ENCODE measurements at regions not wholly inside any gene's neighbourhood (a gene's known extent, or its start where the extent isn't known, plus 50 kb on each side); places are given as distances from the start of the nearest gene placed in this dataset.
"Not testable (repeated sequence)": the region's sequence is repeated elsewhere in the genome, so short reads cannot be mapped to it uniquely, and the experiment has no call there.

DNA sequence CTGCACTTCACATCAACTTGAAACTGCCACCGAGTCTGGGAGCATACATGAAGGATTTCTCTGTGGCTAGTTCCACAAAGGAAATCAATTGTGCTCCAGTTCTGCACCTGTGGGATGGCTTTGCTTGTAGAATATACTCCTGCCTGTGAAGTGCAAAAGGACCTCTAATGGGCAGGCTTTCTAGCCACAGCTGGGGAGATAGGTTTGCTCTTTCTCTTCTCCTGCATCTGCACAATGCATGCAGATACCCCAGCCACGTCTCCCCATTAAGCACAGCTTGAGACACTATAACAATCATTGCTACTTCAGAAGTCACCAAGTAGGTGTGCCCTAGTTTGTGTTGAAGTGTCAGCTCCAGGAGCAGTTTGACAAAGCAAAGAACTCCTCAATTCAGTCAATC, 364.6 kb downstream of the ZIC3 start:
- Histone ChIP-seq H3K9me3 (no peaks in the 10 kb centered on the region), H3K4me1 (no peaks in the 10 kb centered on the region), H3K27ac (no peak overlapping the region), H3K36me3 (replicated peaks in 1 of 2; ENCODE audit: insufficient read depth in 1 of 2, low read depth in 2 of 2) (no peaks in the 10 kb centered on the region), H3K4me3 (no peak overlapping the region), H3K27me3 (no peaks in the 10 kb centered on the region)
- ATAC-seq (no peak), DNase-seq (no peak)
- WGBS, 2 donors: 0 to 17% methylated on average over 2 of the region's 2 CpGs
- intact Hi-C loops (cut with DNase I): no loop called here
- TF ChIP-seq, protein P1, sequence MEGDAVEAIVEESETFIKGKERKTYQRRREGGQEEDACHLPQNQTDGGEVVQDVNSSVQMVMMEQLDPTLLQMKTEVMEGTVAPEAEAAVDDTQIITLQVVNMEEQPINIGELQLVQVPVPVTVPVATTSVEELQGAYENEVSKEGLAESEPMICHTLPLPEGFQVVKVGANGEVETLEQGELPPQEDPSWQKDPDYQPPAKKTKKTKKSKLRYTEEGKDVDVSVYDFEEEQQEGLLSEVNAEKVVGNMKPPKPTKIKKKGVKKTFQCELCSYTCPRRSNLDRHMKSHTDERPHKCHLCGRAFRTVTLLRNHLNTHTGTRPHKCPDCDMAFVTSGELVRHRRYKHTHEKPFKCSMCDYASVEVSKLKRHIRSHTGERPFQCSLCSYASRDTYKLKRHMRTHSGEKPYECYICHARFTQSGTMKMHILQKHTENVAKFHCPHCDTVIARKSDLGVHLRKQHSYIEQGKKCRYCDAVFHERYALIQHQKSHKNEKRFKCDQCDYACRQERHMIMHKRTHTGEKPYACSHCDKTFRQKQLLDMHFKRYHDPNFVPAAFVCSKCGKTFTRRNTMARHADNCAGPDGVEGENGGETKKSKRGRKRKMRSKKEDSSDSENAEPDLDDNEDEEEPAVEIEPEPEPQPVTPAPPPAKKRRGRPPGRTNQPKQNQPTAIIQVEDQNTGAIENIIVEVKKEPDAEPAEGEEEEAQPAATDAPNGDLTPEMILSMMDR (IDR thresholded peaks at IDR 0.05): no peak
- no peak for TF ChIP-seq POLR2A (IDR thresholded peaks at IDR 0.05)

DNA sequence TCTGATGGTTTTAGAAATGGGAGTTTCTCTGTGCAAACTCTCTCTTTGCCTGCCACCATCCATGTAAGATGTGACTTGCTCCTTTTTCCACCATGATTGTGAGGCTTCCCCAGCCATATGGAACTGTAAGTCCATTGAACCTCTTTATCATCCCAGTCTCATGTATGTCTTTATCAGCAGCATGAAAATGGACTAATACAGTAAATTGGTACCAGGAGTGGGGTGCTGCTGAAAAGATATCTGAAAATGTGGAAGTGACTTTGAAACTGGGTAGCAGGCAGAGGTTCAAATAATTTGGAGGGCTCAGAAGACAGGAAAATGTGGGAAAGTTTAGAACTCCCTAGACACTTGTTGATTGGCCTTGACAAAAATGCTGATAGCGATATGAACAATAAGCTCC, 368.3 kb downstream of the ZIC3 start:
- H3K9me3 ChIP-seq; H3K36me3 ChIP-seq (replicated peaks in 1 of 2; ENCODE audit: insufficient read depth in 1 of 2, low read depth in 2 of 2); H3K27me3 ChIP-seq; H3K4me3 ChIP-seq; DNase-seq; H3K27ac ChIP-seq; H3K4me1 ChIP-seq; ATAC-seq; intact Hi-C loops (cut with DNase I): not testable (repeated sequence)
- WGBS, 2 donors: 60 to 85% methylated on average over 1 of the region's 1 CpG

DNA sequence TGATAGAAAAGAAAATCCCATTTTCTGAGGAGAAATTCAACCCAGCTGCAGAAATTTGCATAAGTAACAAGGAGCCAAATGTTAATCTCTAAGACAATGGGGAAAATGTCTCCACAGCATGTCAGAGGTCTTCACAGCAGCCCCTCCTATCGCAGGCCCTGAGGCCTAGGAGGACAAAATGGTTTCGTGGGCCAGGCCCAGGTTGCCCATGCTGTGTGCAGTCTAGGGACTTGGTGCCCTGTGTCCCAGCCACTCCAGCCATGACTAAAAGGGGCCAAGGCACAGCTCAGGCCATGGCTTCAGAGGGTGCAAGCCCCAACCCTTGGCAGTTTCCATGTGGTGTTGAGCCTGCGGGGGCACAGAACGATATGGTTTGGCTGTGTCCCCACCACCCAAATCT, 369.0 kb downstream of the ZIC3 start:
- DNase-seq; H3K4me1 ChIP-seq; H3K27me3 ChIP-seq; intact Hi-C loops (cut with DNase I); H3K36me3 ChIP-seq (replicated peaks in 1 of 2; ENCODE audit: insufficient read depth in 1 of 2, low read depth in 2 of 2); ATAC-seq; H3K9me3 ChIP-seq; H3K4me3 ChIP-seq; H3K27ac ChIP-seq: not testable (repeated sequence)
- WGBS, 2 donors: 66% methylated on average over 4 of the region's 4 CpGs; no CpG with 5 or more reads in 1 of the 2 donors

DNA sequence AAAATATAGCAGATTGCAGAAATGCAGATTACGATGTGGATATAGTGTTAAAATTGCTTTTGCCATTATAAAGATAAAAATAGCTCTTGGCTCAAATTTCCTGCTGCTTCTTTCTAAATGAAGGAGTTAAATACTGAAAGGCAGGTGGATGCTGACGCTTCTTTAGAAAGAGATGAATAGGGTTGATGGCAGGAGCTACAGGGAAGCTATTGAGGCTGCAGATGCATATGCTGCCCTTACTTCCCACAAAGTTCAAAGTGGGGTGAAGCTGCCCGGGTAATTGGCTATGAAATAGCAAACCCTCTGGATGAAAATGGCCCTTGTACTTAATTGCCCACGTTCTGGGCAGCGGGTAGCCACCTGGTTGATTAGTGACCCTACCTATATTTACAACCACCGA, 379.5 kb downstream of the ZIC3 start:
- H3K36me3 ChIP-seq (replicated peaks in 1 of 2; ENCODE audit: insufficient read depth in 1 of 2, low read depth in 2 of 2): no peaks in the 10 kb centered on the region
- no peak for ATAC-seq

DNA sequence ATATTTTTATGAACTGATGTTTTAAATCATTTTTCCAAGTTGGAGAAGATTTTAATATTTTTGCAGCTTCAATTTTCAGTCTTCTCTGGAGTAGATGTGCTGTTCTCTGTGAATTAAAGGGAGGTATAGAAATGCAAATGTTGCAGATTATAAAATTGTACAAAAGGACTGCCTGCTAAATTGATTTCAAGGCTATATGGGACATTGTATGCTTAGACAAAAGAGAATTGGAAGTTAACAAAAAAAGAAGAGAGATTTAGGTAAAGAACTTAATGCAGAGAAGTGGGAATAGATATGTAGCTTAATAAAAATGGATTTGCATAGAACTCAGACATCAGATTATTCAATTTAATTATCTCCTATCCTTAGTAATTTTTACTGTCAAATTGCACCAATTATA, 403.3 kb downstream of the ZIC3 start:
- TF ChIP-seq, protein P1 (IDR thresholded peaks at IDR 0.05): no peak
- TF ChIP-seq POLR2A (IDR thresholded peaks at IDR 0.05): no peak
- ATAC-seq (no peak), DNase-seq (no peak)
- Histone ChIP-seq H3K4me1 (no peaks in the 10 kb centered on the region), H3K36me3 (replicated peaks in 1 of 2; ENCODE audit: insufficient read depth in 1 of 2, low read depth in 2 of 2) (no peaks in the 10 kb centered on the region), H3K4me3 (no peak overlapping the region), H3K27me3 (no peaks in the 10 kb centered on the region), H3K27ac (no peak overlapping the region), H3K9me3 (no peaks in the 10 kb centered on the region)
- intact Hi-C loops (cut with DNase I): no loop called here

More for the DNA sequence above, 379.5 kb downstream of the ZIC3 start:
- TF ChIP-seq POLR2A (IDR thresholded peaks at IDR 0.05): no peak
- TF ChIP-seq, protein P1 (IDR thresholded peaks at IDR 0.05): no peak
- 33 to 50% methylated on average over 3 to 6 of the region's 6 CpGs for WGBS, 2 donors
- H3K4me1 ChIP-seq: no peaks in the 10 kb centered on the region
- H3K4me3 ChIP-seq: no peak overlapping the region
- no peak overlapping the region for H3K27ac ChIP-seq
- intact Hi-C loops (cut with DNase I): no loop called here
- DNase-seq: no peak
- H3K27me3 ChIP-seq: no peaks in the 10 kb centered on the region
- H3K9me3 ChIP-seq: no peaks in the 10 kb centered on the region

DNA sequence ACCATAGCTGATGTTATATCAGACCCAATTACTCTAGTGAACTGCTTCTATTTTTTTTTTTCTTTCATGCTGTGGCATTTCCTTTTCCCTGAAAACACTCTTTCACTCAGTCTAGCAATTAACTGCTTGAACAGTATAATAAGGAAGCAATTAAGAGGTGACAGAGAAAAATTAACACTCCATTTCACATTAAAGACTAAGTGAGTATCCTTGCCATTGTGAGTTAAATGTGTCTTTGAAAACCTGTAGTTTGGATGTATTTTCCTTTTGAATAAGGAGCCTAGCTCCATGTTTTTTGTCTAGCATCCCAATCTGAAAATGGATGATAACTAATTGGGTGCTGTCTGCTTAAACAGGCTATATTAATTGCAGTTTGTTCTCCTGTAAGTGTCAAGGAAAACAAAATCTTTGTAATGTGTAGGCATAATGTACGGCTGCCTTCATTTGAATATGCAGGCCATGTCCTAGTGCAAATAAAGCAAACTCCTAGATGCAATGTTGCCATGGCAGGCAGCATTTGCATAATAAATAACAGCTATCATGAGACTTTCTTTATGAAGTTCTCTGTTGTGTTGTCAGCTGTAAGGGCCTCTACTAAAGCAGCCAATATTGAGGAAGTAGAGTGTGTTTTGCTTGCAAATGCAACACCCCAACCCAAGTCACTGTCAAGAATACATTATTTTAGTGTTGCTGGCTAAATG, 416.7 kb downstream of the ZIC3 start:
- Histone ChIP-seq H3K27ac (no peak overlapping the region), H3K27me3 (no peaks in the 10 kb centered on the region), H3K4me1 (no peaks in the 10 kb centered on the region), H3K9me3 (no peaks in the 10 kb centered on the region), H3K4me3 (no peak overlapping the region), H3K36me3 (replicated peaks in 1 of 2; ENCODE audit: insufficient read depth in 1 of 2, low read depth in 2 of 2) (no peaks in the 10 kb centered on the region)
- DNase-seq: no peak
- intact Hi-C loops (cut with DNase I): no loop called here
- TF ChIP-seq, protein P1 (IDR thresholded peaks at IDR 0.05): no peak
- no peak for TF ChIP-seq POLR2A (IDR thresholded peaks at IDR 0.05)
- ATAC-seq: no peak
- 27 to 53% methylated on average over 1 of the region's 1 CpG for WGBS, 2 donors
